GM18517 (cell line): ENCODE measurements at regions not wholly inside any gene's neighbourhood (a gene's known extent, or its start where the extent isn't known, plus 50 kb on each side); places are given as distances from the start of the nearest gene placed in this dataset.
"Not testable (repeated sequence)": the region's sequence is repeated elsewhere in the genome, so short reads cannot be mapped to it uniquely, and the experiment has no call there.

ENCODE experiments used
- ATAC-seq: cut with Tn5 transposase; IDR thresholded peaks from one replicate; pipeline ENCODE4 v1.9.1; 2021; ENCODE audit warnings: mild to moderate bottlenecking, moderate library complexity; ENCODE audit not compliant: unreplicated experiment

DNA sequence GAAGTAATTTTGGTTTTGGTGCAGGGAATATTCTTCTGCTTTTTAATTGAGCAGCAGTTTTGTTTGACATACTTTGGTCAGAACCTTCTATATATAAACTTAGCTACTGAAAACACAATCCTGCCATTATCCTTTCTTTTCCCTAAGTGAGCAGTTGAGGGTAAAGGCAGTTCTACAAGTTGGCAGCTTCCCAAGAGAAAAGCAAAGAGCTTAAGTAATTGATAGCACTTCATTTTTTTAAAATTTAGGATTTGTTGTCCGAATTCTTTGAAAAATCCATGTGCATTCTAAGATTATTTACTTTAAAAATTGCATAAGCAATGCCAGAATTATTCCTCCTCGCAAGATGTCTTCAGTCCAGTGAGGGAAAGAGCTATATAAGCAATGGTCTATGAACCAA lies 1394.1 kb downstream of the FAM181B start:
- ATAC-seq = no peak

- ATAC-seq = no peak
Observed at GRCh38 chr11:81337756-81338155, 1395.9 kb downstream of the FAM181B start.

- no peak for ATAC-seq
Observed at GRCh38 chr11:81332276-81332675, 1401.4 kb downstream of the FAM181B start.

GRCh38 chr11:81331611-81332235 lies 1401.9 kb downstream of the FAM181B start:
- no peak for ATAC-seq

DNA sequence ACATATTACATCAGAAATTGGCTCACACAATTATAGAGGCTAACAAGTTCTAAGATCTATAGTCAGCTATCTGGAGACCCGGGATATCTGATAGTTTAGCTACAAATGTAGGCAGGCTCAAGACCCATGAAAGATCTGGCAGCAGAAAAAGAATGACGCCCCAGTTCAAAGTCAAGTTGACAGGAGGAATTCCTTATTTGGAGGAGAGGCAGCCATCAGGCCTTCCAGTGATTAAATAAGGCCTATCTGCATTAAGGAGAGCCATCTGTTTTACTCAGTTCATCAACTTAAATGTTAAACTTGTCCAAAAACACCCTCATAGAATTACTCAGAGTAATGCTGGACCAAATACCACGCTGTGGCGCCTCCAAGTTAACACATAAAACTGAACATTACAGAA lies 1402.6 kb downstream of the FAM181B start:
- ATAC-seq = no peak

DNA sequence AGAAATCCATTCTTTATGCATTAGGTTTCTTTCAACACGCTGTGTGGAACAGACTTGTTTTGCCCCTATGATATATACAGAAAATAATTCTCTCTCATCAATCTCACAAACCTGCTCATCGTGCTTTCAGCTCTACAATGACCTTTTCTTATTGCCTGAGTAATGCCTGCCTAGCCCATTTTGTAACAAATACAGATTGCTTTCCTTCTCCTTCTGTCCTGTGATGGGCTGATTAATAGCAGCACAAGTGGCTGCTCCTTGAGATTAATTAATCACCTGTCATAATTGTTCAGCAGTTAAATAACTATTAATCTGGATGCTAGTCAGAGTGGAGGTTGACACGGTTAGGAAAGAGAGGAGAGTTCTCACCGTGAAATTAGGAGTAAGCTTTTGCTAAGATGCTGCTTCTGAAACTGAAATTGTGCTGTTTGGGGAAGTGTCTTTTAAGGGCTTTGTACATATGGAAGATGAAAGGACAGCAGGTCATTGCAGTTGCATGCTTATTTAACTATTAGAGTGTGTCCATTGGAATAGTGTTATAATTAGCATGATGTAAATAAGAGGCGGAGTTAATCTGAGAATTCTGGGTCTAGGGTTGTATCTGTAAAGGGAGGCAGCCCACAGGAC lies 1430.5 kb downstream of the FAM181B start:
- no peak for ATAC-seq

- ATAC-seq = no peak
Observed at GRCh38 chr11:81301166-81301830, 1432.4 kb downstream of the FAM181B start.

- ATAC-seq = no peak
Observed at GRCh38 chr11:81286959-81287358, 1446.7 kb downstream of the FAM181B start.

GRCh38 chr11:81286550-81286949 lies 1447.1 kb downstream of the FAM181B start:
- ATAC-seq = no peak

GRCh38 chr11:81280228-81280627 lies 1453.4 kb downstream of the FAM181B start:
- not testable (repeated sequence) for ATAC-seq

GRCh38 chr11:81278991-81279390 lies 1454.7 kb downstream of the FAM181B start:
- ATAC-seq = no peak

DNA sequence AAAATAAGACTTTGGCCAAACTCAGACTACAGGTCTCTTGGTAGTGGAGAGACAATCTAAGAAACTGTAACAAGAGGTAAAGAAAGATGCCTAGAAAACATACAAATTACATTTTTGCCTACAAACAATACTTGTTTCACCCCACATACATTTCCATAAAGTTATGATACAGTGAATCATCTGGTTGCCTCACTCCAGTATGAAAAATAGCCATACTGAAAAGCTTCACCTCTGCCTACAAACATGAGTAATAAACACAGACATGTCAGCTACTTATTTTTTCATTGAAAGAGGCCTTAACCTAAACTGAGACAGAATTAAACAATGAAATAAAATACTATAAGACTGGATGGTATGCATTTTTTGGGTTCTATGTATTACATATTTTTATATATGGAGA lies 1463.0 kb downstream of the FAM181B start:
- ATAC-seq = no peak

GRCh38 chr11:81267246-81267645 lies 1466.4 kb downstream of the FAM181B start:
- ATAC-seq = no peak

DNA sequence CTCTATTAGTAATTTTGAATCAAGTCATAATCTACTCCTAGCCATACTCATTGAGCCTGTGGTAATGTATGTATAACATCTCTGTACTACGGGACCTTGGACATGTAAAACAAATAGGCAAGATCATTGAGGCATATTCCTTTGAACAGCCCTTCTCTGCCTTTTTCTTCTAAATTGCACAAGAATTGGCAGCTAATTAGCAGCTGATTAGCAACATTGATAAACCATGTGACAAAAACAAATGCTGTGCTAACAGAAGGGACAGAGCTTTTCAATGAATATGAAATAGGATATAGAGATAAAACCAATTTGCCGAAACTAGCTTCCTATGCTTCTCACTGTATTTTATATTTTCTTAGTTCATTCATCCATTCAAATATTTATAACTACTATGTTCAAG lies 1474.2 kb downstream of the FAM181B start:
- ATAC-seq = no peak

GRCh38 chr11:81255895-81256294 lies 1477.8 kb downstream of the FAM181B start:
- no peak for ATAC-seq

- no peak for ATAC-seq
Observed at GRCh38 chr11:81253244-81253643, 1480.4 kb downstream of the FAM181B start.

DNA sequence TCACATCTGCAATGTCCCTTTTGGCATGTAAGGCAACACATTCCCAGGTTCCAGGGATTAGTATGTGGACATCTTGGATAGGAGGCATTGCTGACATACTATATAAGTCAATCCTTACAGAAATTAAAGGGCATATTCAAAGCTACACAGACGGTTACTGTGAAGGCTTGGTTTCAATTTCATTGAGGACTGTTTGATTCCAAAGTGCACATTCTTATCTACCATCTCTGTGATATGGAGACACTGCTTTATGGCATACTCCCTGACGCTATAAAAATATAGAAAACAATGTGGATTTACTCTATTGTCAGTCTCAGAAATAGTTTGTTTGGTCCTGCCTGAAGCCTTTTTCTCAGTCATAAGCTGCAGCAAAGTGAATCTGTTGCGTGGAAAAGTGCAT lies 1486.7 kb downstream of the FAM181B start:
- no peak for ATAC-seq

GRCh38 chr11:81245791-81246190 lies 1487.9 kb downstream of the FAM181B start:
- ATAC-seq = no peak

DNA sequence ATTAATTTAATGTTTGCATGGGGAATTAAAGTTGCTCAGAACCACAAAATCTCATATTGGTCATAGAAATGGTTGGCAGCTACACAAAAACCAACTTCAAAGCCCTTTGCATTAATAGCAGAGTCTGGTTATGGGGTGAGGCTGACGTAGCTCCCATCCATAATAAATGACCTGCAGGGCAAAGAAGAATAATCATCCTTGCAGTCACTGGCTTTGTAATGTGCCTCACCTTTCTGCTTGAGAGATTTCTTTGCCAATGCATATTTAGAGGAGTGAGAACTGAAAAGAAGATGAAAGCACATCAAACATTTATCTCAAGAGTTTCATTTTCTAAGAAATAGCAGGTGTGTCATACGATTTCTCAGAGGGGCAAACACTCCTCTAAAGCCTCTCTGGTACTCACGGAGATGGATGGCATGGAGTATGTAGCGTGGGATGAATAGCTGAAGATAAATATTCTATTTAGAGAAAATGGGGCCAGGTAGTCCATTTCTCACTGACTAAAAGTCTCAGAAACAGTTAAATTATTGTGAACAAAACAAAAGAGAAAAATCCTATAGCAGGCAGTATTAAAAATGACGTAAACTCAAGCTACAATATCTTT lies 1491.9 kb downstream of the FAM181B start:
- no peak for ATAC-seq

DNA sequence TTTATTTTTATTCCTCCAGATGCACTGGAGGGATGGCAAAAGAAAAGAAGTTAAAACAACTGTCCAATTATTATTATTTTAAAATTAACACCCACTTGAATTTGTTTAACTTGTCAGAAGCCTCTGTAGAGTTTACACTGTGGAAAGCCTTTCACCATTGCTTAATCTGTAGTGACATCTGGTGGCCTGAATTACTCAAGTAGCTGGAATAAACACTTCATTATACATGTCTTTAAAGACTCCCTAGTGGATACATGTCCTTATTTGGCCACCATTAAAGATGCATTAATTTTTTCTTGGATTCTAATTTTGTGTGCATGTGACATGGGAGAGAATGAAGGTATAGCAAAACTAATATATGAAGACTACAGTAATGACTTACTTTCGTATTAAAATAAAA lies 1496.5 kb downstream of the FAM181B start:
- ATAC-seq = peak; percentile 66

DNA sequence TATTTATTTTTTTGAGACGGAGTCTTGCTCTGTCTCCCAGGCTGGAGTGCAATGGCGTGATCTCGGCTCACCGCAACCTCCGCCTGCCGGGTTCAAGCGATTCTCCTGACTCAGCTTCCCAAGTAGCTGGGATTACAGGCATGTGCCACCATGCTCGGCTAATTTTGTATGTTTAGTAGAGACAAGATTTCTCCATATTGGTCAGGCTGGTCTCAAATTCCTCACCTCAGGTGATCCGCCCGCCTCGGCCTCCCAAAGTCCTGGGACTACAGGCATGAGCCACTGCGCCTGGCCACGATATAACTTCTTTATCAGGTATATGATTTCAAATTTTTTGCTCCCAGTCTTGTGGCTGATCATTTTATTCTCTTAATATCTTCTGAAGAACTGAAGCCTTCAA lies 1506.3 kb downstream of the FAM181B start:
- ATAC-seq = not testable (repeated sequence)

DNA sequence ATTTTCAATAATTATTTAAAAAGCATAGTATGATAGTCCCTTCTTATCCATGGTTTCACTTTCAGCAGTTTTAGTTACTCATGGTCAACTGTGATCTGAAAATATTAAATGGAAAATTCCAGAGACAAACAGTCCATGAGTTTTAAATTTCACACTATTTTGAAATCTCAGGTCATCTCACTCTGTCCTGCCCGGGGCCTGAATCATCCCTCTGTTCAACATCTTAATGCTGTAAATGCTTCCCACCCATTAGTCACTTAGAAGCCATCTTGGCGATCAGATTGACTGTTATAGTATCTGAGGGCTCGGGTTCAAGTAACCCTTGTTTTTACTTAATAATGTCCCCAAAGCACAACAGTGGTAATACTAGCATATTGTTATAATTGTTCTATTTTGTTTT lies 1509.3 kb downstream of the FAM181B start:
- no peak for ATAC-seq
